ENCODE measurements at regions not wholly inside any gene's neighbourhood (a gene's known extent, or its start where the extent isn't known, plus 50 kb on each side); places are given as distances from the start of the nearest gene placed in this dataset.

DNA sequence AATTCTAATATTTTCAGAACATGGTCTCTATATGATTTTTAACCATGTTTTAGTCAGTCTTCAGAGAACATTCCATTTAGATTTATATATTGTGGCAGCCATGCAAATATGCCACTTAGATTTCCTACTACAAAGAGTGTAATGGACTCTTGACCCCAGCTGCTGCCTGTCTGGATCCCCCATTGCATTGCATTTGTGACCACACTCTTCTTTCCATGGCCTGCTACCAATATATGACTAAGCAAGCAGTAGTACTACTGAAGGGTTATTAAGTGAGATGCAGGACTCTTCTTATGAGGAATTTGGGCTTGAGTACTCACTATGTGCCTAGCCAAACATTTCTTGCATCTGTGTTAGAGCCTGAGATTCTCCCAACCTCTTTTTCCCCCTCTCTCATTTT lies 306.8 kb downstream of the PDHA2 start:
- Histone ChIP-seq H3K4me1 (ENCODE audit: control insufficient read depth in 4 of 4, insufficient read depth in 4 of 4, low read length in 3 of 4) (no peaks in the 10 kb centered on the region), H3K9ac (ENCODE audit: low read depth in 1 of 2, low read length in 2 of 2) (no peak overlapping the region), H3K9me3 (ENCODE audit: control insufficient read depth in 4 of 4, low read length in 3 of 4) (no peaks in the 10 kb centered on the region), H3K27me3 (ENCODE audit: control insufficient read depth in 4 of 4, insufficient read depth in 4 of 4, low read length in 3 of 4) (no peaks in the 10 kb centered on the region), H3K4me3 (ENCODE audit: low read depth in 1 of 3, low read length in 3 of 3) (no peak overlapping the region), H3K36me3 (ENCODE audit: control insufficient read depth in 4 of 4, insufficient read depth in 3 of 4, low read depth in 1 of 4, low read length in 3 of 4) (no peaks in the 10 kb centered on the region), H3K27ac (ENCODE audit: low read depth in 1 of 2, low read length in 2 of 2) (no peak overlapping the region)
- TF ChIP-seq GABPA (IDR thresholded peaks at IDR 0.05 in 1 of 2, conservative IDR thresholded peaks at IDR 0.05 in 1 of 2), result no peak
- no peak for TF ChIP-seq NR2F2 (IDR thresholded peaks at IDR 0.05)
- no peak for DNase-seq (ENCODE audit: low spot score)

DNA sequence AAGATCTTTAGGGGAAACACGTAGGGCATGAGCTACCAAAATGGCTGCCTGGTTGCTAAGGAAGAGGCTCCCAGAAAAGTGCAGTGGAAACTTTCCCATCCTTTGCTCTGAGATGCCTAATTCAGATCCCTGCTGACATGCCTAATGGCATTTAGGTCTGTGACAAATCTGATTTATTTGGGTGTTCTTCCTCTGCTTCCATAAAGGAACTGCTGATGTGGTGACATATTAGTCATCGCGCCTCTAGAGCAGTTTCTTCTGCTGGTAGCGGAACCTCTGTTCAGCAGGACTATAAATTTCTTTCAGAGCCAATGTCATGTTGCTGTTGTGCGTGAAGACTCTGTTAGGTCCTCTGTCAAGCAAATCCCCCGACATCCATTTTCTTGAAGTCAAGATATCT lies 310.0 kb downstream of the PDHA2 start:
- WGBS, result 82% methylated on average over 6 of the region's 6 CpGs
- Histone ChIP-seq H3K27ac (ENCODE audit: low read depth in 1 of 2, low read length in 2 of 2) (no peak overlapping the region), H3K27me3 (ENCODE audit: control insufficient read depth in 4 of 4, insufficient read depth in 4 of 4, low read length in 3 of 4) (no peaks in the 10 kb centered on the region), H3K4me3 (ENCODE audit: low read depth in 1 of 3, low read length in 3 of 3) (no peak overlapping the region), H3K9ac (ENCODE audit: low read depth in 1 of 2, low read length in 2 of 2) (no peak overlapping the region), H3K36me3 (ENCODE audit: control insufficient read depth in 4 of 4, insufficient read depth in 3 of 4, low read depth in 1 of 4, low read length in 3 of 4) (no peaks in the 10 kb centered on the region), H3K9me3 (ENCODE audit: control insufficient read depth in 4 of 4, low read length in 3 of 4) (no peaks in the 10 kb centered on the region), H3K4me1 (ENCODE audit: control insufficient read depth in 4 of 4, insufficient read depth in 4 of 4, low read length in 3 of 4) (no peaks in the 10 kb centered on the region)
- TF ChIP-seq, protein P1, sequence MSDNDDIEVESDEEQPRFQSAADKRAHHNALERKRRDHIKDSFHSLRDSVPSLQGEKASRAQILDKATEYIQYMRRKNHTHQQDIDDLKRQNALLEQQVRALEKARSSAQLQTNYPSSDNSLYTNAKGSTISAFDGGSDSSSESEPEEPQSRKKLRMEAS (IDR thresholded peaks at IDR 0.05), result no peak
- TF ChIP-seq, protein P2, sequence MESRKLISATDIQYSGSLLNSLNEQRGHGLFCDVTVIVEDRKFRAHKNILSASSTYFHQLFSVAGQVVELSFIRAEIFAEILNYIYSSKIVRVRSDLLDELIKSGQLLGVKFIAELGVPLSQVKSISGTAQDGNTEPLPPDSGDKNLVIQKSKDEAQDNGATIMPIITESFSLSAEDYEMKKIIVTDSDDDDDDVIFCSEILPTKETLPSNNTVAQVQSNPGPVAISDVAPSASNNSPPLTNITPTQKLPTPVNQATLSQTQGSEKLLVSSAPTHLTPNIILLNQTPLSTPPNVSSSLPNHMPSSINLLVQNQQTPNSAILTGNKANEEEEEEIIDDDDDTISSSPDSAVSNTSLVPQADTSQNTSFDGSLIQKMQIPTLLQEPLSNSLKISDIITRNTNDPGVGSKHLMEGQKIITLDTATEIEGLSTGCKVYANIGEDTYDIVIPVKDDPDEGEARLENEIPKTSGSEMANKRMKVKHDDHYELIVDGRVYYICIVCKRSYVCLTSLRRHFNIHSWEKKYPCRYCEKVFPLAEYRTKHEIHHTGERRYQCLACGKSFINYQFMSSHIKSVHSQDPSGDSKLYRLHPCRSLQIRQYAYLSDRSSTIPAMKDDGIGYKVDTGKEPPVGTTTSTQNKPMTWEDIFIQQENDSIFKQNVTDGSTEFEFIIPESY (IDR thresholded peaks at IDR 0.05), result no peak
- TF ChIP-seq FOXA1 (IDR thresholded peaks at IDR 0.05) (no peak), FOXA2 (IDR thresholded peaks at IDR 0.05) (no peak), RAD21 (IDR thresholded peaks at IDR 0.05) (no peak), HNF4A (conservative IDR thresholded peaks at IDR 0.05) (no peak), YY1 (IDR thresholded peaks at IDR 0.05) (no peak), RXRA (IDR thresholded peaks at IDR 0.05) (no peak), HNF4G (IDR thresholded peaks at IDR 0.05) (no peak), JUND (IDR thresholded peaks at IDR 0.05) (no peak), EGR1 (IDR thresholded peaks at IDR 0.05; ENCODE audit: low read depth in 2 of 2) (no peak)
- TF ChIP-seq, protein P3, sequence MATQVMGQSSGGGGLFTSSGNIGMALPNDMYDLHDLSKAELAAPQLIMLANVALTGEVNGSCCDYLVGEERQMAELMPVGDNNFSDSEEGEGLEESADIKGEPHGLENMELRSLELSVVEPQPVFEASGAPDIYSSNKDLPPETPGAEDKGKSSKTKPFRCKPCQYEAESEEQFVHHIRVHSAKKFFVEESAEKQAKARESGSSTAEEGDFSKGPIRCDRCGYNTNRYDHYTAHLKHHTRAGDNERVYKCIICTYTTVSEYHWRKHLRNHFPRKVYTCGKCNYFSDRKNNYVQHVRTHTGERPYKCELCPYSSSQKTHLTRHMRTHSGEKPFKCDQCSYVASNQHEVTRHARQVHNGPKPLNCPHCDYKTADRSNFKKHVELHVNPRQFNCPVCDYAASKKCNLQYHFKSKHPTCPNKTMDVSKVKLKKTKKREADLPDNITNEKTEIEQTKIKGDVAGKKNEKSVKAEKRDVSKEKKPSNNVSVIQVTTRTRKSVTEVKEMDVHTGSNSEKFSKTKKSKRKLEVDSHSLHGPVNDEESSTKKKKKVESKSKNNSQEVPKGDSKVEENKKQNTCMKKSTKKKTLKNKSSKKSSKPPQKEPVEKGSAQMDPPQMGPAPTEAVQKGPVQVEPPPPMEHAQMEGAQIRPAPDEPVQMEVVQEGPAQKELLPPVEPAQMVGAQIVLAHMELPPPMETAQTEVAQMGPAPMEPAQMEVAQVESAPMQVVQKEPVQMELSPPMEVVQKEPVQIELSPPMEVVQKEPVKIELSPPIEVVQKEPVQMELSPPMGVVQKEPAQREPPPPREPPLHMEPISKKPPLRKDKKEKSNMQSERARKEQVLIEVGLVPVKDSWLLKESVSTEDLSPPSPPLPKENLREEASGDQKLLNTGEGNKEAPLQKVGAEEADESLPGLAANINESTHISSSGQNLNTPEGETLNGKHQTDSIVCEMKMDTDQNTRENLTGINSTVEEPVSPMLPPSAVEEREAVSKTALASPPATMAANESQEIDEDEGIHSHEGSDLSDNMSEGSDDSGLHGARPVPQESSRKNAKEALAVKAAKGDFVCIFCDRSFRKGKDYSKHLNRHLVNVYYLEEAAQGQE (IDR thresholded peaks at IDR 0.05), result no peak
- TF ChIP-seq, protein P4, sequence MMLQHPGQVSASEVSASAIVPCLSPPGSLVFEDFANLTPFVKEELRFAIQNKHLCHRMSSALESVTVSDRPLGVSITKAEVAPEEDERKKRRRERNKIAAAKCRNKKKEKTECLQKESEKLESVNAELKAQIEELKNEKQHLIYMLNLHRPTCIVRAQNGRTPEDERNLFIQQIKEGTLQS (IDR thresholded peaks at IDR 0.05), result no peak
- TF ChIP-seq, protein P5, sequence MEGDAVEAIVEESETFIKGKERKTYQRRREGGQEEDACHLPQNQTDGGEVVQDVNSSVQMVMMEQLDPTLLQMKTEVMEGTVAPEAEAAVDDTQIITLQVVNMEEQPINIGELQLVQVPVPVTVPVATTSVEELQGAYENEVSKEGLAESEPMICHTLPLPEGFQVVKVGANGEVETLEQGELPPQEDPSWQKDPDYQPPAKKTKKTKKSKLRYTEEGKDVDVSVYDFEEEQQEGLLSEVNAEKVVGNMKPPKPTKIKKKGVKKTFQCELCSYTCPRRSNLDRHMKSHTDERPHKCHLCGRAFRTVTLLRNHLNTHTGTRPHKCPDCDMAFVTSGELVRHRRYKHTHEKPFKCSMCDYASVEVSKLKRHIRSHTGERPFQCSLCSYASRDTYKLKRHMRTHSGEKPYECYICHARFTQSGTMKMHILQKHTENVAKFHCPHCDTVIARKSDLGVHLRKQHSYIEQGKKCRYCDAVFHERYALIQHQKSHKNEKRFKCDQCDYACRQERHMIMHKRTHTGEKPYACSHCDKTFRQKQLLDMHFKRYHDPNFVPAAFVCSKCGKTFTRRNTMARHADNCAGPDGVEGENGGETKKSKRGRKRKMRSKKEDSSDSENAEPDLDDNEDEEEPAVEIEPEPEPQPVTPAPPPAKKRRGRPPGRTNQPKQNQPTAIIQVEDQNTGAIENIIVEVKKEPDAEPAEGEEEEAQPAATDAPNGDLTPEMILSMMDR (IDR thresholded peaks at IDR 0.05; ENCODE audit: low read depth, low read length, missing input control), result no peak
- no peak for DNase-seq (ENCODE audit: low spot score)

Data from liver (tissue), 8 donors.